ENCODE measurements at regions not wholly inside any gene's neighbourhood (a gene's known extent, or its start where the extent isn't known, plus 50 kb on each side); places are given as distances from the start of the nearest gene placed in this dataset.

- TF ChIP-seq CTCF (IDR thresholded peaks at IDR 0.05): no peak
- no peak for TF ChIP-seq ZFX (IDR thresholded peaks at IDR 0.05; ENCODE audit: borderline replicate concordance)
Observed at GRCh38 chr16:55233464-55233863, 90.5 kb upstream of the IRX6 start.

Data from 22Rv1 (cell line).